Memory B cell (primary cell): ENCODE measurements at regions not wholly inside any gene's neighbourhood (a gene's known extent, or its start where the extent isn't known, plus 50 kb on each side); places are given as distances from the start of the nearest gene placed in this dataset.

Experiments used
- ATAC-seq: fragments of 150-1000 bp; cut with Tn5 transposase; 2 replicates; pipeline ENCODE4 v1.10.0; 2021; ENCODE audit warnings: low read depth, mild to moderate bottlenecking, moderate library complexity
- DNase-seq, 2 donors: peaks; one replicate each; pipeline ENCODE4 v3.0.0; 2022; ENCODE audit warnings: low spot score in 2 of 2
- H3K27ac Mint-ChIP-seq: one replicate; pipeline ENCODE4 v1.8.0; 2022; ENCODE audit warnings: mild to moderate bottlenecking, moderate library complexity, mixed read lengths
- H3K27me3 Mint-ChIP-seq: one replicate; pipeline ENCODE4 v1.8.0; 2022; ENCODE audit warnings: mixed read lengths
- H3K36me3 Mint-ChIP-seq: one replicate; pipeline ENCODE4 v1.8.0; 2022; ENCODE audit warnings: mild to moderate bottlenecking, mixed read lengths
- H3K4me1 Mint-ChIP-seq: one replicate; pipeline ENCODE4 v1.8.0; 2022; ENCODE audit warnings: mixed read lengths
- H3K4me3 Mint-ChIP-seq: one replicate; pipeline ENCODE4 v1.8.0; 2022; ENCODE audit warnings: mild to moderate bottlenecking, moderate library complexity, mixed read lengths
- H3K9me3 Mint-ChIP-seq: one replicate; pipeline ENCODE4 v1.8.0; 2022; ENCODE audit warnings: mixed read lengths

DNA sequence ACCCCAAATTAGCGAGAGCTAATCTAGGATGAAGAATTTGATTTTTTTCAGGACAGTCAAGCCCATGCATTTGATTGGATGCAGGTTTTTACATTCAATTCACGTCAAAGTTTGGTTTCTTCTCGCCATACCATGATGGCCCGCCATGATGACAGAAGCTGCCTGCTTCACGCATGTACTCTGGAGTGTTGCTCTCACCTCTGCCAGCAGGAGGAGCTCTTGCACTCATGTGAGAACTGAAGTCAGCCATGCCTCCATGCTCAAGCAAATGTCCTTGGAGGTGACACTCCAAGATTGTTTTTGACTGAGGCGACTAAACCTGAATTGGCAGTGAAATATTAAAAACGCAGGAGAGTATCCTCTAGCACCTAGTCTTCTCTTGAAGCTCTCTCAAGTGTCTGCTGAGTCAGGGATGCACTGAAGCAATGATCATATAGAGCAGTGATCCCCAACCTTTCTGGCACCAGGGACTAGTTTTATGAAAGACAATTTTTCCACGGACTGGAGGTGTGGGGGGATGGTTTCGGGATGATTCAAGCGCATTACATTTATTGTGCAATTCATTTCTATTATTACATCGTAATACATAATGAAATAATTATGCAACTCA lies 120.9 kb downstream of the SAMMSON start:
- peak; percentile 61 to 67 for DNase-seq
- H3K4me1 Mint-ChIP-seq = no peaks in the 10 kb centered on the region

GRCh38 chr3:70127192-70127591 lies 127.7 kb downstream of the SAMMSON start:
- H3K4me3 Mint-ChIP-seq = no peak overlapping the region
- DNase-seq (no peak), ATAC-seq (no peak)
- peaks cover 2% of the 10 kb centered on the region for H3K27me3 Mint-ChIP-seq
- no peaks in the 10 kb centered on the region for H3K9me3 Mint-ChIP-seq
- H3K27ac Mint-ChIP-seq = no peak overlapping the region
- H3K4me1 Mint-ChIP-seq = no peaks in the 10 kb centered on the region
- H3K36me3 Mint-ChIP-seq = no peaks in the 10 kb centered on the region

More for the DNA sequence above, 120.9 kb downstream of the SAMMSON start:
- H3K27me3 Mint-ChIP-seq = no peaks in the 10 kb centered on the region
- H3K27ac Mint-ChIP-seq = no peak overlapping the region
- no peaks in the 10 kb centered on the region for H3K36me3 Mint-ChIP-seq
- no peak overlapping the region for H3K4me3 Mint-ChIP-seq
- H3K9me3 Mint-ChIP-seq = no peaks in the 10 kb centered on the region
- peak; percentile 64 for ATAC-seq

DNA sequence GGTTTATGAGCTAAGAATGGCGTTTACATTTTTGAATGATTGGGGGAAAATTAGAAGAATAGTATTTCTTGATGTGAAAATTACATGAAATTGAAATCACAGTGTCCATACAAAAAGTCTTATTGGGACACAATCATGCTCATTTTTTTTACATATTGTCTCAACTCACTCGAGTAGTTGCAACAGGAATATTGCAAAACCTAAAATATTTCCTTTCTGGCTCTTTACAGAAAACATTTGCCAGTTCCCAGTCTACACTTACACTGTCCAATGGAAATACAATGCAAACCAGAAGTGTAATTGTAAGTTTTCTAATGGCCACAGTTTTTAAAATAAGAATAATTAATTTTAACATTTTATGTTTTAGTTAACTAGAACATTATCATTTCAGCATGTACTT lies 137.8 kb downstream of the SAMMSON start:
- H3K9me3 Mint-ChIP-seq = no peaks in the 10 kb centered on the region
- ATAC-seq (no peak), DNase-seq (no peak)
- no peak overlapping the region for H3K4me3 Mint-ChIP-seq
- no peaks in the 10 kb centered on the region for H3K36me3 Mint-ChIP-seq
- no peak overlapping the region for H3K27ac Mint-ChIP-seq
- no peaks in the 10 kb centered on the region for H3K4me1 Mint-ChIP-seq
- H3K27me3 Mint-ChIP-seq = no peaks in the 10 kb centered on the region

GRCh38 chr3:70138606-70139005 lies 139.1 kb downstream of the SAMMSON start:
- Mint-ChIP-seq H3K4me3 (no peak overlapping the region), H3K4me1 (no peaks in the 10 kb centered on the region), H3K9me3 (peaks cover 1% of the 10 kb centered on the region), H3K27me3 (no peaks in the 10 kb centered on the region), H3K36me3 (no peaks in the 10 kb centered on the region), H3K27ac (no peak overlapping the region)
- ATAC-seq (no peak), DNase-seq (no peak)
